AG04450 (cell line): ENCODE measurements at regions not wholly inside any gene's neighbourhood (a gene's known extent, or its start where the extent isn't known, plus 50 kb on each side); places are given as distances from the start of the nearest gene placed in this dataset.

Experiments used
- CTCF ChIA-PET: fragments of 300-600, 350-600 bp; formaldehyde crosslinking; extraction: SDS; loops from one replicate; lab custom pipeline; 2022; ENCODE audit warnings: antibody characterized with exemption, inconsistent platforms; lab: Charles Lee
- POLR2A ChIA-PET: fragments of 350-600 bp; formaldehyde crosslinking; extraction: SDS; loops from one replicate; lab custom pipeline; 2021; ENCODE audit warnings: antibody characterized with exemption, inconsistent platforms; lab: Yijun Ruan, JAX
- DNase-seq: peaks from one replicate; pipeline ENCODE4 v3.0.0-alpha.2; 2011; ENCODE audit warnings: low read depth, low spot score
- H3K27ac ChIP-seq: one replicate; pipeline ENCODE4 v1.5.1; 2012; ENCODE audit warnings: low read depth, low read length, control low read depth
- H3K27me3 ChIP-seq: one replicate; pipeline ENCODE4 v1.6.0; 2012; ENCODE audit warnings: low read length; ENCODE audit not compliant: control insufficient read depth, insufficient read depth
- H3K4me3 ChIP-seq: 2 replicates; pipeline ENCODE4 v1.5.1; 2011; ENCODE audit warnings: mild to moderate bottlenecking, low read depth, low read length, control low read depth
- H3K9me3 ChIP-seq: 2 replicates; pipeline ENCODE4 v1.5.1; 2012; ENCODE audit warnings: low read length; ENCODE audit not compliant: control insufficient read depth, insufficient read depth
- CTCF ChIP-seq: IDR thresholded peaks from 2 replicates; pipeline ENCODE4 v1.5.1; 2011; ENCODE audit warnings: low read depth, low read length, control low read depth, inconsistent platforms

- ChIA-PET CTCF (no interaction called here), POLR2A (no interaction called here)
- Histone ChIP-seq H3K27me3 (no peaks in the 10 kb centered on the region), H3K4me3 (no peak overlapping the region), H3K27ac (no peak overlapping the region), H3K9me3 (no peaks in the 10 kb centered on the region)
- DNase-seq: no peak
- no peak for TF ChIP-seq CTCF
These were observed 264.7 kb upstream of the SLC14A2 start for GRCh38 chr18:45350404-45351156.

GRCh38 chr18:45352874-45353273, 262.4 kb upstream of the SLC14A2 start:
- no peaks in the 10 kb centered on the region for H3K27me3 ChIP-seq
- no peak for DNase-seq
- ChIA-PET POLR2A (no interaction called here), CTCF (no interaction called here)
- no peak overlapping the region for H3K27ac ChIP-seq
- no peaks in the 10 kb centered on the region for H3K9me3 ChIP-seq
- no peak for TF ChIP-seq CTCF
- no peak overlapping the region for H3K4me3 ChIP-seq

GRCh38 chr18:45353530-45353929, 261.7 kb upstream of the SLC14A2 start:
- TF ChIP-seq CTCF: no peak
- no peaks in the 10 kb centered on the region for H3K27me3 ChIP-seq
- no peak for DNase-seq
- ChIA-PET CTCF (no interaction called here), POLR2A (no interaction called here)
- H3K4me3 ChIP-seq: no peak overlapping the region
- no peaks in the 10 kb centered on the region for H3K9me3 ChIP-seq
- no peak overlapping the region for H3K27ac ChIP-seq

- POLR2A ChIA-PET: no interaction called here
- CTCF ChIA-PET: interaction anchor here (1.0 kb wide), 1 partner anchor 16 kb away, joined by 3 read pairs; no protein-coding TSS in a partner anchor
These were observed 259.2 kb upstream of the SLC14A2 start for GRCh38 chr18:45355944-45356520.

More at GRCh38 chr18:45355944-45356520, 259.2 kb upstream of the SLC14A2 start:
- TF ChIP-seq CTCF: peak; percentile 19; the same call in 1 of the 2 replicates
- DNase-seq: no peak
- Histone ChIP-seq H3K27ac (no peak overlapping the region), H3K9me3 (no peaks in the 10 kb centered on the region), H3K27me3 (peaks cover 2% of the 10 kb centered on the region), H3K4me3 (no peak overlapping the region)
